ENCODE measurements at regions not wholly inside any gene's neighbourhood (a gene's known extent, or its start where the extent isn't known, plus 50 kb on each side); places are given as distances from the start of the nearest gene placed in this dataset.
"Not testable (repeated sequence)": the region's sequence is repeated elsewhere in the genome, so short reads cannot be mapped to it uniquely, and the experiment has no call there.

DNA sequence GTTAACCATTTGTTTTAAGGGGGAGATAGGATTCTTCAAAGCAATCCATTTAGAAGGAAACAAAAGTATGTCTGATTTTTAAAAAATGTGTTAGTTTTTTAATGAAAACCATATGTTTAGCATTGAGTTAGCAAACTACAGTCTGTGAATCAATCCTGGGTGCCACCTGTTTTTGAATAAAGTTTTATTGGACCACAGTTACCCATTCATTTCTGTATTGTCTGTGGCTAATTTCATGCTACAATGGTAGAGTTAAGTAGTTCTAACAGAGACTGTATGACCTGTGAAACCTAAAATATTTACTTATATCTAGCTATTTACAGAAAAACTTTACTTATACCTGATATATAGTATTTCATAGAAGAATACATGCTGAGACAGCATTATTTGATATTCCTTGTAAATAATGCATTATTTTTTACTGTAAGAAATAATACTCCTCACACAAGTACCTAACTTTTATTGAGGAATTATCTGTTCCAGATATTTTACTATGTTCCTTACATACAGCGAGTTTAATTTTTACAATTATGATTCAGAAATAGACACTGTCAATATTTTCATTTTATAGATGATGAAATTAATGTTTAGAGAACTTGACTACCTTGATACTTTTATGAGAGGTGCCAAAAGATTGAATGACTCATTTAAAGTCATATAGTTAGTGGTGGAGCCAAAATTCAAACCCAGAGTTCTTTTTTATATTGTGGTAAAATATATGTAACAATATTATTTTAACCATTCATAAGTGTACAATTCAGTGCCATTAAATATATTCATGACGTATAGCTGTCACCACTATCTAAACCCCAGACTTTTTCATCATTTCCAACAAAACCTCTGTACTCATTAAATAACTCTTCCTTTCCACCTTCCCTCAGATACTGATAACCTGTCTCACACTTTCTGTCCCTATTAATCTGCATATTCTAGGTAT lies 122.0 kb downstream of the GLUD2 start:
- Histone ChIP-seq H3K4me3 (replicated peaks in 1 of 3) (no peak overlapping the region), H3K36me3 (no peaks in the 10 kb centered on the region), H3K27ac (no peak overlapping the region), H3K27me3 (no peaks in the 10 kb centered on the region), H3K4me1 (no peaks in the 10 kb centered on the region), H3K9me3 (no peaks in the 10 kb centered on the region)
- TF ChIP-seq POLR2A (IDR thresholded peaks at IDR 0.05), result no peak
- TF ChIP-seq, protein P1, sequence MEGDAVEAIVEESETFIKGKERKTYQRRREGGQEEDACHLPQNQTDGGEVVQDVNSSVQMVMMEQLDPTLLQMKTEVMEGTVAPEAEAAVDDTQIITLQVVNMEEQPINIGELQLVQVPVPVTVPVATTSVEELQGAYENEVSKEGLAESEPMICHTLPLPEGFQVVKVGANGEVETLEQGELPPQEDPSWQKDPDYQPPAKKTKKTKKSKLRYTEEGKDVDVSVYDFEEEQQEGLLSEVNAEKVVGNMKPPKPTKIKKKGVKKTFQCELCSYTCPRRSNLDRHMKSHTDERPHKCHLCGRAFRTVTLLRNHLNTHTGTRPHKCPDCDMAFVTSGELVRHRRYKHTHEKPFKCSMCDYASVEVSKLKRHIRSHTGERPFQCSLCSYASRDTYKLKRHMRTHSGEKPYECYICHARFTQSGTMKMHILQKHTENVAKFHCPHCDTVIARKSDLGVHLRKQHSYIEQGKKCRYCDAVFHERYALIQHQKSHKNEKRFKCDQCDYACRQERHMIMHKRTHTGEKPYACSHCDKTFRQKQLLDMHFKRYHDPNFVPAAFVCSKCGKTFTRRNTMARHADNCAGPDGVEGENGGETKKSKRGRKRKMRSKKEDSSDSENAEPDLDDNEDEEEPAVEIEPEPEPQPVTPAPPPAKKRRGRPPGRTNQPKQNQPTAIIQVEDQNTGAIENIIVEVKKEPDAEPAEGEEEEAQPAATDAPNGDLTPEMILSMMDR (IDR thresholded peaks at IDR 0.05), result no peak
- DNase-seq, result no peak
- intact Hi-C loops (cut with DNase I), result no loop called here
- WGBS, 2 donors, result 82 to 85% methylated on average over 2 of the region's 2 CpGs

DNA sequence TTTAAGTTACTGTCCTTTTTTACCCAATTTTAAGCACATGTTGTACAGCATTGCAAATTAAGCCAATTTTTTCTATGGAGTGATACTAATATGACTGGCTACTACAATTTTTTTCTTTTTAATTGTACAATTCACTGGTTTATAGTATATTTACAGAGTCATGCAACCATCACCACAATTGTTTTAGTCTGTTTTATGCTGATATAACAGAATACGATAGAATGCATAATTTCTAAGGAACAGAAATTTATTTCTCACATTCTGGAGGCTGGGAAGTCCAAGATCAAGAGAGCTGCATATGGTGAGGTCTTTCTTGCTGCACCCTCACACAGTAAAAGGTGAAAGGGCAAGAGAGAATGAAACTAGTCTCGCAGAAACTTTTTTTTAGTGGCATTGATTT lies 125.3 kb downstream of the GLUD2 start:
- H3K36me3 ChIP-seq, result no peaks in the 10 kb centered on the region
- H3K4me1 ChIP-seq, result no peaks in the 10 kb centered on the region
- WGBS, 2 donors, result 91 to 95% methylated on average over 2 of the region's 2 CpGs
- TF ChIP-seq, protein P1 (IDR thresholded peaks at IDR 0.05), result no peak
- no peak for TF ChIP-seq POLR2A (IDR thresholded peaks at IDR 0.05)
- intact Hi-C loops (cut with DNase I), result no loop called here
- H3K27me3 ChIP-seq, result no peaks in the 10 kb centered on the region
- no peak overlapping the region for H3K4me3 ChIP-seq (replicated peaks in 1 of 3)
- DNase-seq, result no peak
- no peaks in the 10 kb centered on the region for H3K9me3 ChIP-seq
- H3K27ac ChIP-seq, result no peak overlapping the region

DNA sequence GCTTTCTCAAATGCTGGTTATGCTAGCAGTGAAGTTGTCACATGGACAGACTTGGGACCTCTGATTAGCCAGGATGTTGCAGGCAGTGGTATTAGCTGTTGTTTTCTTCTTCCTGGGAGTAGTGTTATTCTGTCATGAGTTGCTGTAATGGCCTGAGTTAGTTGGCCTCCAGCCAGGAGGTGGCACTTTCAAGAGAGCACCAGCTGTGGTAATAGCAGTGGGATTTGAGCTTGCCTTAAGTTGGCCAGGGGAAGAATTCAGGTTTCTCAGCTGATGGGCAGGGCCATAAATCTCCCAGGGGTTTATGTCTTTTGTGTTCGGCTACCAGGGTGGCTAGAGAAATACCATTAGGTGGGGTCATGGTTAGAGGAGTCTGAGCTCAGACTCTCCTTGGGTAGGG lies 132.6 kb downstream of the GLUD2 start:
- TF ChIP-seq, protein P1 (IDR thresholded peaks at IDR 0.05), result no peak
- TF ChIP-seq POLR2A (IDR thresholded peaks at IDR 0.05), result no peak
- Histone ChIP-seq H3K9me3 (no peaks in the 10 kb centered on the region), H3K27me3 (no peaks in the 10 kb centered on the region), H3K4me1 (no peaks in the 10 kb centered on the region), H3K27ac (no peak overlapping the region), H3K36me3 (no peaks in the 10 kb centered on the region), H3K4me3 (replicated peaks in 1 of 3) (no peak overlapping the region)
- no peak for DNase-seq
- intact Hi-C loops (cut with DNase I), result no loop called here
- WGBS, 2 donors, result 67 to 83% methylated on average over 1 of the region's 1 CpG

DNA sequence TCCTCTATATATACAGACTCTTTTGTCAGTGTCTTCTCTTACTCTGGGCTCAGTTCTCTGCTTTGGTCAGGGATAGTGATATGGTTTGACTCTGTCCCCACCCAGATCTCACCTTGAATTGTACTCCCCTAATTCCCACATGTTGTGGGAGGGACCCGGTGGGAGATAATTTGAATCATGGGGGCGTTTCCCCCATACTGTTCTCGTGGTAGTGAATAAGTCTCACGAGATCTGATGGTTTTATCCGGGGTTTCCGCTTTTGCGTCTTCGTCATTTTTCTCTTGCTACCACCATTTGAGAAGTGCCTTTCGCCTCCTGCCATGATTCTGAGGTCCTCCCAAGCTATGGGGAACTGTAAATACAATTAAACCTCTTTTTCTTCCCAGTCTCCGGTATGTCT lies 144.4 kb downstream of the GLUD2 start:
- Histone ChIP-seq H3K27me3 (no peaks in the 10 kb centered on the region), H3K36me3 (no peaks in the 10 kb centered on the region), H3K4me3 (replicated peaks in 1 of 3) (no peak overlapping the region), H3K4me1 (no peaks in the 10 kb centered on the region), H3K27ac (no peak overlapping the region), H3K9me3 (no peaks in the 10 kb centered on the region)
- DNase-seq, result no peak
- WGBS, 2 donors, result 85 to 87% methylated on average over 10 of the region's 10 CpGs
- TF ChIP-seq, protein P1 (IDR thresholded peaks at IDR 0.05), result no peak
- no peak for TF ChIP-seq POLR2A (IDR thresholded peaks at IDR 0.05)
- intact Hi-C loops (cut with DNase I), result no loop called here

DNA sequence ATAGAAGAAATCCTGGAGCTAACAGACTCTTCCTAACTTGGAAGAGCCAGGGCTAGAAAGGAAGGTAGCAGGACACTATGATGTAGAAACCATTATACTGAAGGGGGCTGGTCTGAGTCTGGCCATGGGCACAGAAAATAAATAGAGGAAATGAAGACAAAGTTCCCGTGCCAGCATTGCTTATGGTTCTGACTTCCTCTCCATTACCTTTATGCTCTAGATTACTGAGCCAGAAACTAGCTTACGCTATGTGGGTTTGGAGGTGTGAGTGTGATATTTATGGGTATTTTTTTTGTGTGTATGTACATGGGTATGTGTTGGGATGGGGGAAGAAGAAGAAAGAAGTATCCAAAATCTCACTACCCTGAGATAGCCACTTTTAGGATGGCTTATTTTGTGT lies 148.3 kb downstream of the GLUD2 start:
- no peak overlapping the region for H3K4me3 ChIP-seq (replicated peaks in 1 of 3)
- H3K4me1 ChIP-seq, result no peaks in the 10 kb centered on the region
- H3K9me3 ChIP-seq, result no peaks in the 10 kb centered on the region
- no peak for DNase-seq
- intact Hi-C loops (cut with DNase I), result no loop called here
- 88 to 95% methylated on average over 2 of the region's 2 CpGs for WGBS, 2 donors
- H3K36me3 ChIP-seq, result no peaks in the 10 kb centered on the region
- TF ChIP-seq, protein P1 (IDR thresholded peaks at IDR 0.05), result no peak
- TF ChIP-seq POLR2A (IDR thresholded peaks at IDR 0.05), result no peak
- no peaks in the 10 kb centered on the region for H3K27me3 ChIP-seq
- H3K27ac ChIP-seq, result no peak overlapping the region

DNA sequence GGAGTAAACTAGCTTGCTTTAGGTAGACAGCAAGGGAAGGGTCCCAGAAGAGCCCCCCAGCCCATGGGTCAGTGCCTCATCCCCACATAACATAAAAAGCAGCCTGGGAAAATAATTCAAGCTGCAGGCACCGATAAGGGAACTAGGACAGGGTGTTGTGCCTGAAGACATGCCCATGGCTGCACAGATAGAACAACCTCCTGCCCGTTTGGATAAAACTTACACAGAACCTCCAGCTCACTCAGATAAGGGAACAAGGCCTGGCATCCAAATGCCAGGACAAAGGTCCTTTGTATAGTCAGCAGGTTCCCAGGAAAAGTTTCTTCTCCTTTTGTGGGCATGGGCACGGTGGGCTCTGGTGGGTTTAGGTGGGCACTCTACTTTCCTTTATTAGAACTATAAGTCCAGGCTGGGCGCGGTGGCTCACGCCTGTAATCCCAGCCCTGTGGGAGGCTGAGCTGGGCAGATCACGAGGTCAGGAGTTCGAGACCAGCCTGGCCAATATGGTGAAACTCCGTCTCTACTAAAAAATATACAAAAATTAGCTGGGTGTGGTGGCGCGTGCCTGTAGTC lies 149.5 kb downstream of the GLUD2 start:
- H3K9me3 ChIP-seq; H3K4me1 ChIP-seq; H3K4me3 ChIP-seq (replicated peaks in 1 of 3); H3K27ac ChIP-seq; intact Hi-C loops (cut with DNase I); H3K36me3 ChIP-seq; DNase-seq; H3K27me3 ChIP-seq: not testable (repeated sequence)
- WGBS, 2 donors, result 86 to 98% methylated on average over 6 to 7 of the region's 11 CpGs

All from thyroid gland (tissue), 4 donors.